B cell (primary cell): ENCODE measurements at regions not wholly inside any gene's neighbourhood (a gene's known extent, or its start where the extent isn't known, plus 50 kb on each side); places are given as distances from the start of the nearest gene placed in this dataset.

Experiments used
- EZH2 ChIP-seq: IDR thresholded peaks from 2 replicates; pipeline ENCODE4 v1.6.1; 2012; ENCODE audit warnings: borderline replicate concordance, low read depth, mild to moderate bottlenecking, moderate library complexity, low read length; ENCODE audit not compliant: insufficient read depth, poor library complexity, severe bottlenecking
- TF ChIP-seq, protein P1 (sequence below): fragments of 200-600 bp; IDR thresholded peaks from one replicate; pipeline ENCODE4 v1.8.0; 2022; ENCODE audit warnings: antibody characterized with exemption, mild to moderate bottlenecking

DNA sequence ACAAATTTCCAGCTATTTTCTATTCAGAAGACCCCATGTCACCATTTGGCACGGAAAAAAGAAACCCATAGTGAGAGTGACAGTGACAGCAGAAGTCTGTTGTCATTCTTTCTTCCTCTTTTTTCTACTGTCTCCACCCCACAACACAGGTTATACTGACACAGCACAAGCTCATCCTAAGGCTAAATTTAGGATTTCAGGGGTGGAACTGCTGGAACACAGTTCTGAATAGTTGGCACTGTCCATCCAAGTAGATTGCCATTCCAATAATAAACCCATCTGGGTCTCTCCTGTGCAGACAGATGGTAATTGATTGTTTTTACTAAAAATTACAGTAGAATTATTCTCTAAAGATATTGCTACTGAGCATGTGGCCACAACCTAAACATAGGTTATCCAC lies 95.2 kb upstream of the C11orf87 start:
- TF ChIP-seq, protein P1, sequence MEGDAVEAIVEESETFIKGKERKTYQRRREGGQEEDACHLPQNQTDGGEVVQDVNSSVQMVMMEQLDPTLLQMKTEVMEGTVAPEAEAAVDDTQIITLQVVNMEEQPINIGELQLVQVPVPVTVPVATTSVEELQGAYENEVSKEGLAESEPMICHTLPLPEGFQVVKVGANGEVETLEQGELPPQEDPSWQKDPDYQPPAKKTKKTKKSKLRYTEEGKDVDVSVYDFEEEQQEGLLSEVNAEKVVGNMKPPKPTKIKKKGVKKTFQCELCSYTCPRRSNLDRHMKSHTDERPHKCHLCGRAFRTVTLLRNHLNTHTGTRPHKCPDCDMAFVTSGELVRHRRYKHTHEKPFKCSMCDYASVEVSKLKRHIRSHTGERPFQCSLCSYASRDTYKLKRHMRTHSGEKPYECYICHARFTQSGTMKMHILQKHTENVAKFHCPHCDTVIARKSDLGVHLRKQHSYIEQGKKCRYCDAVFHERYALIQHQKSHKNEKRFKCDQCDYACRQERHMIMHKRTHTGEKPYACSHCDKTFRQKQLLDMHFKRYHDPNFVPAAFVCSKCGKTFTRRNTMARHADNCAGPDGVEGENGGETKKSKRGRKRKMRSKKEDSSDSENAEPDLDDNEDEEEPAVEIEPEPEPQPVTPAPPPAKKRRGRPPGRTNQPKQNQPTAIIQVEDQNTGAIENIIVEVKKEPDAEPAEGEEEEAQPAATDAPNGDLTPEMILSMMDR = no peak
- TF ChIP-seq EZH2 = no peak
